GM12875 (cell line): ENCODE measurements at regions not wholly inside any gene's neighbourhood (a gene's known extent, or its start where the extent isn't known, plus 50 kb on each side); places are given as distances from the start of the nearest gene placed in this dataset.

Experiments
- H3K4me3 ChIP-seq: one replicate; pipeline ENCODE4 v1.5.1; 2011; ENCODE audit warnings: low read depth, low read length, control low read depth
- TF ChIP-seq, protein P1 (sequence below): IDR thresholded peaks from 2 replicates; pipeline ENCODE4 v1.5.1; 2011; ENCODE audit warnings: low read depth, mild to moderate bottlenecking, control low read depth, inconsistent platforms, low read length, moderate library complexity, borderline replicate concordance; ENCODE audit not compliant: insufficient read depth

DNA sequence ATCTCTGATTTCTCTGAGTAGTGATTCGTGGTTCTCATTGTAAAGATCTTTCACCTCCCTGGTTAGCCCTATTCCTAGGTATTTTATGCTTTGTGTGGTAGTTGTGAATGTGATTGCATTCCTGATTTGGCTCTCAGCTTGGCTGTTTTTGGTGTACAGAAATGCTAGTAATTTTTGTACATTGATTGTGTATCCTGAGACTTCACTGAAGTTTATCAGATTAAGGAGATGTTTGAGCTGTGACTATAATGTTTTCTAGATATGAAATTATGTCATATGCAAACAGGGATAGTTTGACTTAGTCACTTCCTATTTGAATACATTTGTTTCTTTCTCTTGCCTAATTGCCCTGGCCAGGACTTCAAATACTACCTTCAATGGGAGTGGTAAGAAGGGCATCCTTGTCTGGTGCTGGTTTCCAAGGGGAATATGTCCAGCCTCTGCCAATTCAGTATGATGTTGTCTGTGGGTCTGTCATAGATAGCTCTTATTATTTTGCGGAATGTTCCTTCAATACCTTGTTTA, 251.9 kb upstream of the ZNF804A start:
- no peak overlapping the region for H3K4me3 ChIP-seq
- TF ChIP-seq, protein P1, sequence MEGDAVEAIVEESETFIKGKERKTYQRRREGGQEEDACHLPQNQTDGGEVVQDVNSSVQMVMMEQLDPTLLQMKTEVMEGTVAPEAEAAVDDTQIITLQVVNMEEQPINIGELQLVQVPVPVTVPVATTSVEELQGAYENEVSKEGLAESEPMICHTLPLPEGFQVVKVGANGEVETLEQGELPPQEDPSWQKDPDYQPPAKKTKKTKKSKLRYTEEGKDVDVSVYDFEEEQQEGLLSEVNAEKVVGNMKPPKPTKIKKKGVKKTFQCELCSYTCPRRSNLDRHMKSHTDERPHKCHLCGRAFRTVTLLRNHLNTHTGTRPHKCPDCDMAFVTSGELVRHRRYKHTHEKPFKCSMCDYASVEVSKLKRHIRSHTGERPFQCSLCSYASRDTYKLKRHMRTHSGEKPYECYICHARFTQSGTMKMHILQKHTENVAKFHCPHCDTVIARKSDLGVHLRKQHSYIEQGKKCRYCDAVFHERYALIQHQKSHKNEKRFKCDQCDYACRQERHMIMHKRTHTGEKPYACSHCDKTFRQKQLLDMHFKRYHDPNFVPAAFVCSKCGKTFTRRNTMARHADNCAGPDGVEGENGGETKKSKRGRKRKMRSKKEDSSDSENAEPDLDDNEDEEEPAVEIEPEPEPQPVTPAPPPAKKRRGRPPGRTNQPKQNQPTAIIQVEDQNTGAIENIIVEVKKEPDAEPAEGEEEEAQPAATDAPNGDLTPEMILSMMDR, result no peak

DNA sequence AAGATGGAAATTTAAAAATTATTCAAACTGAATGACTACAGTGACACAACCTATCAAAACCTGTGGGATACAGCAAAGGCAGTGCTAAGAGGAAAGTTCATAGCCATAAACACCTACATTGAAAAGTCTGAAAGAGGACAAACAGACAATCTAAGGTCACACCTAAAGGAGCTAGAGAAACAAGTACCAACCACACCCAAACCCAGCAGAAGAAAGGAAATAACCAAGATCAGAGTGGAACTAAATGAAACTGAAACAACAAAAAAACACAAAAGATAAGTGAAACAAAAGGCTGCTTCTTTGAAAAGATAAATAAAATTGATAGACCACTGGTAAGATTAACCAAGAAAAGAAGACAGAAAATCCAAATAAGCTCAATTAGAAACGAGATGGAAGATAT, 247.2 kb upstream of the ZNF804A start:
- no peak overlapping the region for H3K4me3 ChIP-seq
- TF ChIP-seq, protein P1, result no peak

DNA sequence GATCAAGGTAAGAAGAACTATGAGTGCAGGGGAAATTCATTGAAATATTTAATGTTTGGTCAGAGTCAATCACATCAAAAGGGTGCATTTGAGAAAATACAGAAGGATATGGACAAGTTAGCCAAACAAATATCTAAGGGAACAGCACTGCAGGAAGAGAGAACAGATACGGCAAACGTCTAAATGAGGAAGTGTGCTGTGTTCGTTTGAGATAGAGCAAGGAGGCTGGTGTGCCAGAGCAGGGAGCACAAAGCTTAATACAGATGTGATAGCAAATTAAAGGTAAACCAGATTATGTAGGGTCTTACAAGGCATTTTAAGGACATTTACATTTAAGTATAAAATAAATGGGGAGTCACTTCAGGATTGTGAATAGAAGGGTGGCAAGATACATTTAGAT, 241.3 kb upstream of the ZNF804A start:
- TF ChIP-seq, protein P1, result no peak

DNA sequence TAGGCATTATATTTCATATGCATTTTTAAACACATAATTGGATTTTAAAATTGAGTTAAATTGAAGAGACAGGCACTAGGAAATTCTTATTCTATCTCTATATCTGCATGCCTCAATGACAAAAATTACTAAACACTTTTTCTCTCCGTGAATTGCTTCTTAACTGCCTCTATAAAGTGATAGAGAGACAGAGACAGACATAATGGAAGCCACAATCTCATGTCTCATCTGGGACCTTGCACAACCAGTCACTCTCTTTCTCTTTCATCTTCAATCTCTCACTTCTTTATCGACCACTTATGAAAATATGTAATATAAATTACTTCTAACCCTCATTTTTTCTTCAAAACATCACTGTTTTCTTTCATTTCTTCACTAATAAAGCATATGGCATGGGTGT, 238.9 kb upstream of the ZNF804A start:
- no peak overlapping the region for H3K4me3 ChIP-seq
- TF ChIP-seq, protein P1, result no peak

More for the DNA sequence above, 241.3 kb upstream of the ZNF804A start:
- no peak overlapping the region for H3K4me3 ChIP-seq

DNA sequence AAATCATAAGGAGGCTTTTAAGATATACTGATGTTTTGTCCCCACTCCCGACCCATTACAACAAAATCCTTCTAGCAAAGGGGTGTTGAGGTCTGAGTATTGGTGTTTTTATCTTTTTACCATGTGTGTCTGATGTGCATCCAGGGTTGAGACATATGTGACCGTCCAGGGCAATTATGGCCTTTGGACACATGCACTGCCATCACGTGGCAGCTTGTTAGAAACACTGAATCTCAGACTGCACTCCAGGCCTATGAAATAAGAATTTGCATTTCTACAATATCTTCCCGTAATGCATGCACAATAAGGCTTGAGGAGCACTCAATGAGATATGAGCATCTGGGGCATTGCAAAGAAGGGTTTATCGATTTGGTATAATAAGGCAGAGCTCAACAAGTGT, 235.1 kb upstream of the ZNF804A start:
- no peak overlapping the region for H3K4me3 ChIP-seq
- TF ChIP-seq, protein P1, result no peak

DNA sequence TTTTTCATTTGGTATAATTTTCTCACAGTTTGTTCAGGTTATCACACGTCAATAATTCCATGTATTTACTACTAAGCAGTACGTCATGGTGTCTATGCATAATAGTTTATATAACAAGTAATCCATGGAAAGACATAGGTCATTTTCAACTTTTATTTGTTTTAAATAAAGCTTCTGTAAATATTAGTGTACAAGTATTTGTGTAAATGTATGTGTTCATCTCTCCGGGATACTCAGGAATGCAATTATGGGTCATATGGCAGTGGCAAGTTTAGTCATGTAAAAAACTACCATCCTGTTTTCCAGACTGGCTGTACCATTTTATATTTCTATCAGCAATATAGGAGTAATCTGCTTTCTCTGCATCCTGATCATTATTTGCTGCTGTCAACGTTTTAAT, 231.1 kb upstream of the ZNF804A start:
- TF ChIP-seq, protein P1, result no peak
- no peak overlapping the region for H3K4me3 ChIP-seq

DNA sequence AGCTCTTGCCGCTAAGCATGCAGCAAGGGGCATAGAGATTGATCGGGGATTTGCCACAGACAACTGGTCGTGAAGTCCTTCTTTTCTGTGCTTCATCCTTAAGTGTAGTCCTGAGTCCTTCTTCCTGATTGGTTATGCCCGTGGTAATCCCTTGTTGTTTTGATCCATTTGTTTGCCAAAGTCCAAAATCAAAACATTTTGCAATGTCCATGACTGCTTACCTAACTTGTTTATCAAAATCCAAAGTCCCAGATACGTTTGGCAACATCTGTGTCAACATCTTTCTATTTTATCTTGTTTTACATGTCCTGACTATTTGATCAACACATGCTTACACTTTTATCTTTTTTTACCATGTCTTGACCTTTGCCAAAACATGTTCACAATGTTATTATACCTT, 229.0 kb upstream of the ZNF804A start:
- TF ChIP-seq, protein P1, result no peak
- H3K4me3 ChIP-seq, result no peak overlapping the region
